H1 (cell line): ENCODE measurements at regions not wholly inside any gene's neighbourhood (a gene's known extent, or its start where the extent isn't known, plus 50 kb on each side); places are given as distances from the start of the nearest gene placed in this dataset.
A peak's percentile ranks its signal among the peaks of the same experiment; 100 is the strongest.

Source experiments
- CTCF ChIA-PET: fragments of 300-600 bp; sonication (Branson Sonifier 250); formaldehyde crosslinking; loops from one replicate; lab custom pipeline; 2021; ENCODE audit not compliant: partially characterized antibody; lab: Charles Lee
- POLR2A ChIA-PET: fragments of 300-600 bp; sonication (Branson Sonifier 250); formaldehyde crosslinking; loops from one replicate; lab custom pipeline; 2021; ENCODE audit warnings: inconsistent platforms; ENCODE audit not compliant: partially characterized antibody; lab: Charles Lee
- DNase-seq, 2 experiments: peaks; one replicate each; pipeline versions ENCODE4 v3.0.0 to v3.0.0-alpha.2; 2010 to 2022; ENCODE audit warnings: low spot score in 2 of 2, low read depth in 1 of 2, mixed read lengths in 1 of 2
- FAIRE-seq: peaks from 2 replicates; lab custom pipeline; 2011; peaks lifted over from hg19 to GRCh38; lab: Jason Lieb, UNC
- H2AFZ ChIP-seq: 2 replicates; pipeline ENCODE4 v1.8.1; 2012; ENCODE audit warnings: low read length, inconsistent platforms
- H2AK5ac ChIP-seq: 2 replicates; pipeline ENCODE4 v1.6.1; 2013; ENCODE audit warnings: low read depth, low read length
- H2BK120ac ChIP-seq: replicated peaks from 2 replicates; pipeline ENCODE3; 2013; ENCODE audit warnings: low read depth, low read length, inconsistent platforms
- H2BK12ac ChIP-seq: 2 replicates; pipeline ENCODE4 v1.6.1; 2013; ENCODE audit warnings: low read depth, low read length
- H2BK15ac ChIP-seq: 2 replicates; pipeline ENCODE4 v1.6.1; 2013; ENCODE audit warnings: low read length
- H2BK20ac ChIP-seq: 2 replicates; pipeline ENCODE4 v1.6.1; 2013; ENCODE audit warnings: low read length
- H2BK5ac ChIP-seq: 2 replicates; pipeline ENCODE4 v1.6.1; 2013; ENCODE audit warnings: low read depth, low read length
- H3K14ac ChIP-seq: 2 replicates; pipeline ENCODE4 v1.6.1; 2013; ENCODE audit warnings: inconsistent platforms; ENCODE audit not compliant: insufficient read length
- H3K18ac ChIP-seq: 2 replicates; pipeline ENCODE4 v1.6.1; 2013; ENCODE audit warnings: low read length; ENCODE audit errors: extremely low read depth
- H3K23ac ChIP-seq: 2 replicates; pipeline ENCODE4 v1.6.1; 2013; ENCODE audit warnings: inconsistent platforms; ENCODE audit not compliant: insufficient read length
- H3K23me2 ChIP-seq: 2 replicates; pipeline ENCODE4 v1.6.1; 2013; ENCODE audit warnings: low read depth, low read length
- H3K27ac ChIP-seq: 2 replicates; pipeline ENCODE4 v1.6.1; 2011; ENCODE audit warnings: low read depth, low read length, inconsistent platforms
- H3K27me3 ChIP-seq, 4 experiments: replicated peaks in 1 of 4; 1 replicate in 1 of 4; 2 replicates in 3 of 4; pipeline versions ENCODE4 v1.6.1 to v1.8.1; 2011 to 2013; ENCODE audit warnings: low read length in 3 of 4, mild to moderate bottlenecking in 3 of 4, inconsistent platforms in 2 of 4, mixed read lengths in 2 of 4, moderate library complexity in 1 of 4; ENCODE audit not compliant: control insufficient read depth in 3 of 4, insufficient read depth in 3 of 4; ENCODE audit errors: extremely low read depth in 1 of 4
- H3K36me3 ChIP-seq, 4 experiments: 2 replicates each; pipeline versions ENCODE4 v1.6.1 to v1.8.1; 2011 to 2013; ENCODE audit warnings: mild to moderate bottlenecking in 4 of 4, low read length in 3 of 4, moderate library complexity in 2 of 4, control low read depth in 1 of 4, inconsistent platforms in 1 of 4; ENCODE audit not compliant: insufficient read depth in 4 of 4, control insufficient read depth in 2 of 4
- H3K4ac ChIP-seq: replicated peaks from 2 replicates; pipeline ENCODE3; 2013; ENCODE audit warnings: low read length, low read depth, mixed read lengths, inconsistent platforms; ENCODE audit not compliant: insufficient read length
- H3K4me1 ChIP-seq, 4 experiments: replicated peaks in 1 of 4; 1 replicate in 1 of 4; 2 replicates in 3 of 4; pipeline versions ENCODE4 v1.6.1 to v1.8.1; 2011 to 2013; ENCODE audit warnings: low read length in 3 of 4, inconsistent platforms in 2 of 4, mixed read lengths in 1 of 4; ENCODE audit not compliant: insufficient read depth in 4 of 4, control insufficient read depth in 3 of 4
- H3K4me2 ChIP-seq, 2 experiments: 2 replicates each; pipeline versions ENCODE4 v1.6.1 to v1.8.1; 2011 to 2013; ENCODE audit warnings: low read depth in 2 of 2, low read length in 2 of 2, control low read depth in 1 of 2, inconsistent platforms in 1 of 2, mild to moderate bottlenecking in 1 of 2; ENCODE audit not compliant: insufficient read depth in 1 of 2
- H3K4me3 ChIP-seq, 4 experiments: fragments of 200-600, 300-600 bp in 1 of 4; sonication (generic), shearing (Covaris generic), sonication (Bioruptor Twin) in 1 of 4; 2 replicates each; pipeline versions ENCODE4 v1.5.1 to v1.8.1; 2011 to 2016; ENCODE audit warnings: low read length in 4 of 4, low read depth in 3 of 4, control low read depth in 2 of 4, inconsistent platforms in 2 of 4, mild to moderate bottlenecking in 2 of 4, mixed read lengths in 1 of 4, moderate library complexity in 1 of 4; ENCODE audit not compliant: insufficient read depth in 2 of 4; ENCODE audit errors: extremely low read depth in 1 of 4
- H3K56ac ChIP-seq: replicated peaks from 2 replicates; pipeline ENCODE3; 2013; ENCODE audit warnings: low read depth, mild to moderate bottlenecking, mixed read lengths, low read length, inconsistent platforms; ENCODE audit not compliant: insufficient read length
- H3K79me1 ChIP-seq: 2 replicates; pipeline ENCODE4 v1.6.1; 2013; ENCODE audit warnings: low read depth, low read length, control low read depth
- H3K79me2 ChIP-seq, 2 experiments: 2 replicates each; pipeline versions ENCODE4 v1.6.1 to v1.8.1; 2012 to 2013; ENCODE audit warnings: low read length in 2 of 2, mild to moderate bottlenecking in 2 of 2, inconsistent platforms in 1 of 2; ENCODE audit not compliant: insufficient read depth in 2 of 2, control insufficient read depth in 1 of 2
- H3K9ac ChIP-seq, 4 experiments: replicated peaks in 1 of 4; 1 replicate in 1 of 4; 2 replicates in 3 of 4; pipeline versions ENCODE4 v1.6.1 to v1.8.1; 2011 to 2013; ENCODE audit warnings: low read depth in 3 of 4, low read length in 3 of 4, control low read depth in 2 of 4, mild to moderate bottlenecking in 2 of 4, moderate library complexity in 2 of 4, inconsistent platforms in 1 of 4; ENCODE audit errors: extremely low read depth in 1 of 4
- H3K9me3 ChIP-seq, 2 experiments: 2 replicates each; pipeline versions ENCODE4 v1.6.1 to v1.8.1; 2012 to 2013; ENCODE audit warnings: mild to moderate bottlenecking in 2 of 2, moderate library complexity in 2 of 2, control low read depth in 1 of 2, inconsistent platforms in 1 of 2, low read depth in 1 of 2, low read length in 1 of 2, mixed read lengths in 1 of 2; ENCODE audit not compliant: insufficient read depth in 2 of 2
- H4K20me1 ChIP-seq, 2 experiments: replicated peaks in 1 of 2; 2 replicates each; pipeline versions ENCODE3 to v1.8.1; 2011 to 2013; ENCODE audit warnings: inconsistent platforms in 2 of 2, low read length in 2 of 2, mild to moderate bottlenecking in 1 of 2; ENCODE audit not compliant: insufficient read depth in 2 of 2, control insufficient read depth in 1 of 2
- H4K5ac ChIP-seq: 2 replicates; pipeline ENCODE4 v1.6.1; 2013; ENCODE audit warnings: low read length, low read depth, mixed read lengths, inconsistent platforms; ENCODE audit not compliant: insufficient read length
- H4K8ac ChIP-seq: 2 replicates; pipeline ENCODE4 v1.8.0; 2013; ENCODE audit warnings: mild to moderate bottlenecking, moderate library complexity, low read length, inconsistent platforms; ENCODE audit not compliant: insufficient read depth; ENCODE audit errors: extremely low read depth
- H4K91ac ChIP-seq: replicated peaks from 2 replicates; pipeline ENCODE3; 2013; ENCODE audit warnings: low read length, mixed read lengths, inconsistent platforms; ENCODE audit not compliant: insufficient read length
- ATF3 ChIP-seq: IDR thresholded peaks from 2 replicates; pipeline ENCODE4 v1.6.1; 2011; ENCODE audit warnings: low read depth, mild to moderate bottlenecking, low read length; ENCODE audit not compliant: insufficient read depth
- WGBS, 2 experiments: shearing (Covaris generic) in 1 of 2; methylation state at CpG; one replicate each; pipeline versions ENCODE4 v1.1.6 to v1.1.7; 2013 to 2015; ENCODE audit warnings: low lambda C conversion rate in 2 of 2, mixed read lengths in 2 of 2, inconsistent platforms in 1 of 2, low coverage in 1 of 2, missing lambda C conversion rate in 1 of 2; ENCODE audit not compliant: insufficient replicate concordance in 2 of 2, insufficient coverage in 1 of 2, insufficient read length in 1 of 2; ENCODE audit errors: extremely low coverage in 1 of 2, missing lambda C conversion rate in 1 of 2; 5-methylcytosine and 5-hydroxymethylcytosine counted together

- POLR2A ChIA-PET, result no interaction called here
- Histone ChIP-seq H3K23ac (no peak overlapping the region), H3K4me1 (peaks cover 0 to 10% (median 7%) of the 10 kb centered on the region in 4 experiments; a peak in 5 of 7 replicates), H3K4ac (no peak overlapping the region), H4K20me1 (no peaks in the 10 kb centered on the region), H3K4me3 (no peak overlapping the region), H2AFZ (no peak overlapping the region), H2BK12ac (no peak overlapping the region), H3K4me2 (no peak overlapping the region), H4K91ac (no peak overlapping the region), H3K23me2 (no peaks in the 10 kb centered on the region), H3K27ac (no peak overlapping the region), H4K8ac (peak overlapping the region; percentile 85; the same call in 1 of the 2 replicates), H3K36me3 (no peaks in the 10 kb centered on the region), H3K18ac (no peak overlapping the region), H3K9me3 (no peaks in the 10 kb centered on the region), H3K9ac (no peak overlapping the region), H2AK5ac (no peak overlapping the region), H3K79me1 (no peaks in the 10 kb centered on the region), H4K5ac (no peak overlapping the region), H2BK5ac (no peak overlapping the region), H2BK20ac (no peak overlapping the region), H2BK120ac (no peak overlapping the region), H3K56ac (no peak overlapping the region), H3K79me2 (no peaks in the 10 kb centered on the region), H3K27me3 (no peaks in the 10 kb centered on the region), H2BK15ac (no peak overlapping the region), H3K14ac (no peak overlapping the region)
- CTCF ChIA-PET, result interaction anchor here (1.1 to 1.6 kb wide), 2 partner anchors 9 to 131 kb away, joined by 3 to 4 read pairs; no protein-coding TSS in a partner anchor
- WGBS, 2 experiments, result 86% methylated on average over 26 of the region's 29 CpGs; no CpG with 5 or more reads in 1 of the 2 experiments
- DNase-seq, result no peak
- no peak for FAIRE-seq
- no peak for TF ChIP-seq ATF3
These were observed 146.0 kb upstream of the C14orf180 start for GRCh38 chr14:104433401-104434213.
